ENCODE measurements at regions not wholly inside any gene's neighbourhood (a gene's known extent, or its start where the extent isn't known, plus 50 kb on each side); places are given as distances from the start of the nearest gene placed in this dataset.

- TF ChIP-seq ZBTB33 (IDR thresholded peaks at IDR 0.05) (no peak), HNF4A (conservative IDR thresholded peaks at IDR 0.05) (no peak), RXRA (IDR thresholded peaks at IDR 0.05) (no peak), FOXA1 (IDR thresholded peaks at IDR 0.05) (no peak), ATF3 (IDR thresholded peaks at IDR 0.05) (no peak)
These were observed 538.5 kb upstream of the WWC1 start (continued) for GRCh38 chr5:167752936-167753335.

DNA sequence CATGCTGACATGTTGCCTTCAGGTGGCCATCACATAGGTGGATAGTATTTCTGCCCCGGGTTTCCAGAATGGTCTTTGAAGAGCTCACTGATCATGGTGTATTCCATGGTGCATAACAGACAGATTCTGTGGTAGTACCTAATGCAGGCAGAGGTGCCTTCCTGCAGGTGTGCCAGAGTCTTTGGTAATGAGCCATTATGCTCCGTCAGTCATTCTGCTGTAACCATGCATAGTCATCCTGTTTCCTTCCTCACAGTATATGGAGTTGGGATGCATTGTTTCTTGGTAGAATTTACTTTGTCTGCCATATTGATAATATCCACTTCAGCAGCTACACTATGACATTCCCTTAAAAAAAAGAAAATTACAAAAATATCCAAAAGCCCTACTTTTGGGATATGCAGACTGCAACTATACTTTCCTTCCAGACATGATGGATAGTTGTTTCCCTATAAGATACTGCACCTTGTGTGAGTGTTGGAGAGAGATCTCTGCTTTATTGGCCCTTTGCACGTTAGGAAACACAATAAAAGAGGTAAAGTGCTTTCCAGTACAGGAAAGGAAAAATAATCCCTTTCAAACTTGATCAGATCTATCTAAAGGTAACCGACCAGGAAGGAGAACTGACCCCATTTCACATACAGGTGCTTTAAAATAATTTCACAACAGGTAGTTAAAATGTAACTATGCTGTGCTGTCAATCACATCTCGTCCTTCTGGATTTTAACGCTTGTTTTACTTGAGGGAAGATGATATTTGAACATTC is 537.5 kb upstream of the WWC1 start:
- TF ChIP-seq YY1 (IDR thresholded peaks at IDR 0.05) = no peak
- TF ChIP-seq FOXA1 (IDR thresholded peaks at IDR 0.05) = no peak
- TF ChIP-seq REST (IDR thresholded peaks at IDR 0.05) = no peak
- no peak for TF ChIP-seq SP1 (IDR thresholded peaks at IDR 0.05)
- TF ChIP-seq, protein P1, sequence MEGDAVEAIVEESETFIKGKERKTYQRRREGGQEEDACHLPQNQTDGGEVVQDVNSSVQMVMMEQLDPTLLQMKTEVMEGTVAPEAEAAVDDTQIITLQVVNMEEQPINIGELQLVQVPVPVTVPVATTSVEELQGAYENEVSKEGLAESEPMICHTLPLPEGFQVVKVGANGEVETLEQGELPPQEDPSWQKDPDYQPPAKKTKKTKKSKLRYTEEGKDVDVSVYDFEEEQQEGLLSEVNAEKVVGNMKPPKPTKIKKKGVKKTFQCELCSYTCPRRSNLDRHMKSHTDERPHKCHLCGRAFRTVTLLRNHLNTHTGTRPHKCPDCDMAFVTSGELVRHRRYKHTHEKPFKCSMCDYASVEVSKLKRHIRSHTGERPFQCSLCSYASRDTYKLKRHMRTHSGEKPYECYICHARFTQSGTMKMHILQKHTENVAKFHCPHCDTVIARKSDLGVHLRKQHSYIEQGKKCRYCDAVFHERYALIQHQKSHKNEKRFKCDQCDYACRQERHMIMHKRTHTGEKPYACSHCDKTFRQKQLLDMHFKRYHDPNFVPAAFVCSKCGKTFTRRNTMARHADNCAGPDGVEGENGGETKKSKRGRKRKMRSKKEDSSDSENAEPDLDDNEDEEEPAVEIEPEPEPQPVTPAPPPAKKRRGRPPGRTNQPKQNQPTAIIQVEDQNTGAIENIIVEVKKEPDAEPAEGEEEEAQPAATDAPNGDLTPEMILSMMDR (IDR thresholded peaks at IDR 0.05; ENCODE audit: low read depth, low read length, missing input control) = no peak
- no peak for TF ChIP-seq RAD21 (IDR thresholded peaks at IDR 0.05)
- TF ChIP-seq NR2F2 (IDR thresholded peaks at IDR 0.05) = no peak
- no peak for TF ChIP-seq HNF4G (IDR thresholded peaks at IDR 0.05)
- H3K27ac ChIP-seq (ENCODE audit: low read depth in 1 of 2, low read length in 2 of 2) = no peak overlapping the region
- 54% methylated on average over 6 of the region's 6 CpGs for WGBS
- no peaks in the 10 kb centered on the region for H3K27me3 ChIP-seq (ENCODE audit: control insufficient read depth in 4 of 4, insufficient read depth in 4 of 4, low read length in 3 of 4)
- H3K9me3 ChIP-seq (ENCODE audit: control insufficient read depth in 4 of 4, low read length in 3 of 4) = no peaks in the 10 kb centered on the region
- no peak overlapping the region for H3K9ac ChIP-seq (ENCODE audit: low read depth in 1 of 2, low read length in 2 of 2)
- H3K36me3 ChIP-seq (ENCODE audit: control insufficient read depth in 4 of 4, insufficient read depth in 3 of 4, low read depth in 1 of 4, low read length in 3 of 4) = no peaks in the 10 kb centered on the region
- no peak for DNase-seq (ENCODE audit: low spot score)
- no peaks in the 10 kb centered on the region for H3K4me1 ChIP-seq (ENCODE audit: control insufficient read depth in 4 of 4, insufficient read depth in 4 of 4, low read length in 3 of 4)
- no peak overlapping the region for H3K4me3 ChIP-seq (ENCODE audit: low read depth in 1 of 3, low read length in 3 of 3)

- Histone ChIP-seq H3K4me3 (ENCODE audit: low read depth in 1 of 3, low read length in 3 of 3) (no peak overlapping the region), H3K36me3 (ENCODE audit: control insufficient read depth in 4 of 4, insufficient read depth in 3 of 4, low read depth in 1 of 4, low read length in 3 of 4) (no peaks in the 10 kb centered on the region), H3K27ac (ENCODE audit: low read depth in 1 of 2, low read length in 2 of 2) (no peak overlapping the region), H3K9me3 (ENCODE audit: control insufficient read depth in 4 of 4, low read length in 3 of 4) (no peaks in the 10 kb centered on the region), H3K27me3 (ENCODE audit: control insufficient read depth in 4 of 4, insufficient read depth in 4 of 4, low read length in 3 of 4) (no peaks in the 10 kb centered on the region), H3K4me1 (ENCODE audit: control insufficient read depth in 4 of 4, insufficient read depth in 4 of 4, low read length in 3 of 4) (no peaks in the 10 kb centered on the region), H3K9ac (ENCODE audit: low read depth in 1 of 2, low read length in 2 of 2) (no peak overlapping the region)
- no peak for DNase-seq (ENCODE audit: low spot score)
- WGBS = 82% methylated on average over 5 of the region's 5 CpGs
- TF ChIP-seq HNF4A (conservative IDR thresholded peaks at IDR 0.05) (no peak), GABPA (IDR thresholded peaks at IDR 0.05 in 1 of 2, conservative IDR thresholded peaks at IDR 0.05 in 1 of 2) (no peak), JUND (IDR thresholded peaks at IDR 0.05) (no peak), FOXA2 (IDR thresholded peaks at IDR 0.05) (no peak), RAD21 (IDR thresholded peaks at IDR 0.05) (no peak), HNF4G (IDR thresholded peaks at IDR 0.05) (no peak), NR2F2 (IDR thresholded peaks at IDR 0.05) (no peak), REST (IDR thresholded peaks at IDR 0.05) (no peak), YY1 (IDR thresholded peaks at IDR 0.05) (no peak)
- TF ChIP-seq, protein P2, sequence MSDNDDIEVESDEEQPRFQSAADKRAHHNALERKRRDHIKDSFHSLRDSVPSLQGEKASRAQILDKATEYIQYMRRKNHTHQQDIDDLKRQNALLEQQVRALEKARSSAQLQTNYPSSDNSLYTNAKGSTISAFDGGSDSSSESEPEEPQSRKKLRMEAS (IDR thresholded peaks at IDR 0.05) = no peak
These were observed 536.9 kb upstream of the WWC1 start for GRCh38 chr5:167754501-167755021.

All from liver (tissue), 8 donors.